GM10266 (cell line): ENCODE measurements at regions not wholly inside any gene's neighbourhood (a gene's known extent, or its start where the extent isn't known, plus 50 kb on each side); places are given as distances from the start of the nearest gene placed in this dataset.

ENCODE experiments used
- DNase-seq: peaks from one replicate; pipeline ENCODE4 v3.0.0; 2012; ENCODE audit errors: extremely low spot score
- TF ChIP-seq, protein P1 (sequence below): IDR thresholded peaks from 2 replicates; pipeline ENCODE4 v1.5.1; 2012; ENCODE audit warnings: mild to moderate bottlenecking, low read depth; ENCODE audit not compliant: control insufficient read depth, insufficient read depth; ENCODE audit errors: missing control alignments

DNA sequence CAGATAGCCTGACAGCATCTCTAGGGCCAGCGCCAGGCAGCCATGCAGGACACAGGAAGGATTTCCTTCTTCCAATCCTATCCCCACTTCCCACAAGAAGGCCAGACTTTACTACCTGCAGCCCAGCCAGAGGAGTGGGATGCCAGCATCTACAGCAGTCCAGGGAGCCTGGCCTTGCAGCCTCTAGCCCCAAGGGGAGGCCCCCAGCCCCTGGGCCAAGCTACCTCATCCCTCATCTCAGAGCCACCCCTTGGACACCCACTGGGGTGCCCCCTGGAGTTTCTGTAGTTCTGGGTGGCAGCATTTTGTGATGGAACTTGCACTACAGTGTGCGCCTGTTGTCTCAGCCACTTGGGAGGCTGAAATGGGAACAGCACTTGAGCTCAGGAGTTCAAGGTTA lies 170.8 kb upstream of the PODXL start:
- TF ChIP-seq, protein P1, sequence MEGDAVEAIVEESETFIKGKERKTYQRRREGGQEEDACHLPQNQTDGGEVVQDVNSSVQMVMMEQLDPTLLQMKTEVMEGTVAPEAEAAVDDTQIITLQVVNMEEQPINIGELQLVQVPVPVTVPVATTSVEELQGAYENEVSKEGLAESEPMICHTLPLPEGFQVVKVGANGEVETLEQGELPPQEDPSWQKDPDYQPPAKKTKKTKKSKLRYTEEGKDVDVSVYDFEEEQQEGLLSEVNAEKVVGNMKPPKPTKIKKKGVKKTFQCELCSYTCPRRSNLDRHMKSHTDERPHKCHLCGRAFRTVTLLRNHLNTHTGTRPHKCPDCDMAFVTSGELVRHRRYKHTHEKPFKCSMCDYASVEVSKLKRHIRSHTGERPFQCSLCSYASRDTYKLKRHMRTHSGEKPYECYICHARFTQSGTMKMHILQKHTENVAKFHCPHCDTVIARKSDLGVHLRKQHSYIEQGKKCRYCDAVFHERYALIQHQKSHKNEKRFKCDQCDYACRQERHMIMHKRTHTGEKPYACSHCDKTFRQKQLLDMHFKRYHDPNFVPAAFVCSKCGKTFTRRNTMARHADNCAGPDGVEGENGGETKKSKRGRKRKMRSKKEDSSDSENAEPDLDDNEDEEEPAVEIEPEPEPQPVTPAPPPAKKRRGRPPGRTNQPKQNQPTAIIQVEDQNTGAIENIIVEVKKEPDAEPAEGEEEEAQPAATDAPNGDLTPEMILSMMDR: no peak
- DNase-seq: no peak

DNA sequence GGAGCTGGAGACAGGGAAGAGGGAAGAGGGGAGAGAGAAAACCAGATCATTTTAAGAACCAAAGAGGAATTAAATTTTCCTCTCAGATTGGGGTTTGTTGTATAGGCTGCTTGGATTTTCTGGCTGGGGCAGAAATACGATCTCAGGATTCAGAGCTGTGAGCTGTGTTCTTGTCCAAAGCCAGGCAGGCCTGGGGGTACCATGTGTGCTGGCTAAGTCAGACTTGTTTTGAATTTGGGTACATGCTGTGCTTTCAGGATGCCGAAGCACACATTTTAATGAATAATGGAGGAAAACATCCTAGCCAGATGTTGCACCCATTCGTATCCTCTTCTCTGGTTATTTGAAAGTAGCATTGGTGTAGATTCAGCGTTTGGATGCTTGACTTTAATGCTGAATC lies 170.3 kb upstream of the PODXL start:
- DNase-seq: no peak
- TF ChIP-seq, protein P1: no peak

DNA sequence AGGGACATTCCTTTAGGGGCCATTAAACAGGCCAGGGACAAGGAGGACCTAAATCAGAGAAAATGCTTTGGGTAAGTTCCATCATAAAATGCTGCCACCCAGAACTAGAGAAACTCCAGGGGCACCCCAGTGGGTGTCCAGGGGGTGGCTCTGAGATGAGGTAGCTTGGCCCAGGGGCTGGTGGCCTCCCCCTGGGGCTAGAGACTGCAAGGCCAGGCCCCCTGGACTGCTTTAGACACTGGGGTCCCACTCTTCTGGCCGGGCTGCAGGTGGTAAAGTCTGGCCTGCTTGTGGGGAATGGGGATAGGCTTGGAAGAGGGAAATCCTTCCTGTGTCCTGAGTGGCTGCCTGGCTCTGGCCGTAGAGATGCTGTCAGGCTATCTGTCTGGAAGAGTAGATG lies 169.6 kb upstream of the PODXL start:
- TF ChIP-seq, protein P1: no peak
- no peak for DNase-seq

DNA sequence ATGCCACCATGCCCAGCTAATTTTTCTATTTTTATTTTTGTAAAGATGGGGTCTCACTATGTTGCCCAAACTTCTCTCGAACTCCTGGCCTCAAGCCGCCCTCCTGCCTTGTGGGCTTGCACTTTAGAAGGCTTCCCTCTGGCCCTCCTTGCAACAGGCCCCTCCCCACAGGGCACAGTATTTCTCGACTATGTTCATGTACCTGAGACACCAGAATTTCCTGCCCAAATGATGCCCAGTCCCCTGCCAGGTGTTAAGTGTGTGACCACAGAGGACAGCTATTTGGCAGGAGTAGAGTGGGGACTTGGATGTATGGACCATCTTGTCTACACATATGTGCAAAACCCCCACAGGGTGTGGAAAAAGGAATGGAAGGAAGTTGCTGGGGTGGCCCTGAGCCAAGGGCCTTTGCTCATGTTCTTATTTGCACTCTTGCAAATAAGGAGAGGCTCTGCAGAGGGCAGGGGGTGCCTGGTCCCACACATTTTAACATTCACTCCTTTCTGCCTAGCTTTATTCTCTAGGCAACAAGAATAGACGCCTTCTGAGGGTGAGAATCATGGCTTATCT lies 168.4 kb upstream of the PODXL start:
- TF ChIP-seq, protein P1: no peak
- DNase-seq: no peak

DNA sequence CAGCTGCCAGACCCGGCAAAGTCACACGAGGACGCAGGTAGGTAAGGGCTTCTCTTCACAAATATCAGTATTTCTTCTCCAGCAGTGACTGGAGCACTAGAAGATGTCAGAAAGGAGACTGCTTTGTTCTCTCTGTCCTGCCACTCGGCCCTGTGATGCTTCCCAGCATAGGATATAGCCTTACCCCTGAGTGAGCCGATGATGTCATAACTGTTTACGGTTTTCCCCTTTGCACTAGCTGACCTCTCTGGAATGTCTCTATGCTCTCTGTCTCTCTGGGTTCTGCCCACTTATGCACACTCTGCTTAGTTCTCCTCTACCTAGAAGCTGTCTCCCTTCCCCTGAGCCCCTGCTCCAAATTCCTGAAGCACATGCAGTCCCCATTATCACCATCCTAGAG lies 167.5 kb upstream of the PODXL start:
- TF ChIP-seq, protein P1: no peak
- DNase-seq: no peak

DNA sequence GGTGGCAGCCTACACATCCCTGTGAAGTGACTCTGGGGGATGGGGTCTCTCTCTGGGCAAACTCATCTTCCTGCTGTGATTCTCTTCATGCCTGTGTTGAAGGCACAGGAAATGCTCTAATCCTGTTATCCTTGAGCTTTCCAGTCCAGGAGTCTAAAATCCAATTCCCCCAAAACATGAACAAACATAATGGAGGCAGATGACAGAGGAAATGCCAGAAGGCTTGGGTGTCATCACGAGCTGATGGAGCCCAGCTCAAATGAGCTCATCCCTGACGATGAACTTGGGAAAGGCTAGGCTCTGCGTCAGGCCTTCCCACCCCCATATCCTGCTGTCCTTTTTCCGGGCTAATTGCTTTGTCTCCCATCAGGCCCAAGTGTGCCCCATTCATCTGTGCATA lies 165.9 kb upstream of the PODXL start:
- no peak for DNase-seq
- TF ChIP-seq, protein P1: no peak

DNA sequence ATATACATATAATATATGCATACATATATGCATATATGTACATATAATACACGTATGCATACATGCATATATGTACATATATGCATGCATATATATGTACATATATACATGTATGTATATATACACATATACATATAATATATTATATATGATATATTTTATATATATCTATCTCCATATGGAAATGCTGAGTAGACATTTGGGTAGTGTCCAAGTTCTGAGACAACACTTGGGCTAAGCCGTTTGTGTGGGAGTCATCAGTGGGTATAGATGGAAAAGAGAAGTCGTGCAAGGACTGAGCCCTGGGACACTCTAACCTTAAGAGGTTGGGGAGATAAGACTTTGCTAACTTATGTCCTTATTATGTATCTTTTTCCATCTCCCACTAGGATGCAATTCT lies 165.2 kb upstream of the PODXL start:
- DNase-seq: no peak
- TF ChIP-seq, protein P1: no peak
